AG04449 (cell line): ENCODE measurements at regions not wholly inside any gene's neighbourhood (a gene's known extent, or its start where the extent isn't known, plus 50 kb on each side); places are given as distances from the start of the nearest gene placed in this dataset.

Experiments used
- CTCF ChIA-PET: fragments of 350-600 bp; formaldehyde crosslinking; extraction: SDS; loops from one replicate; lab custom pipeline; 2021; ENCODE audit warnings: antibody characterized with exemption; lab: Yijun Ruan, JAX
- POLR2A ChIA-PET: fragments of 400-600, 350-600 bp; formaldehyde crosslinking; extraction: SDS; loops from one replicate; lab custom pipeline; 2020; ENCODE audit warnings: antibody characterized with exemption, inconsistent platforms; lab: Yijun Ruan, JAX
- DNase-seq: peaks from one replicate; pipeline ENCODE4 v3.0.0-alpha.2; 2010; ENCODE audit warnings: low read depth, low spot score
- H3K4me3 ChIP-seq: 2 replicates; pipeline ENCODE4 v1.5.1; 2011; ENCODE audit warnings: low read depth, mild to moderate bottlenecking, control low read depth, low read length
- TF ChIP-seq, protein P1 (sequence below): IDR thresholded peaks from one replicate; pipeline ENCODE4 v1.5.1; 2011; ENCODE audit warnings: mild to moderate bottlenecking, moderate library complexity, low read length, control low read depth, inconsistent platforms; ENCODE audit not compliant: insufficient read depth; ENCODE audit errors: missing control alignments

DNA sequence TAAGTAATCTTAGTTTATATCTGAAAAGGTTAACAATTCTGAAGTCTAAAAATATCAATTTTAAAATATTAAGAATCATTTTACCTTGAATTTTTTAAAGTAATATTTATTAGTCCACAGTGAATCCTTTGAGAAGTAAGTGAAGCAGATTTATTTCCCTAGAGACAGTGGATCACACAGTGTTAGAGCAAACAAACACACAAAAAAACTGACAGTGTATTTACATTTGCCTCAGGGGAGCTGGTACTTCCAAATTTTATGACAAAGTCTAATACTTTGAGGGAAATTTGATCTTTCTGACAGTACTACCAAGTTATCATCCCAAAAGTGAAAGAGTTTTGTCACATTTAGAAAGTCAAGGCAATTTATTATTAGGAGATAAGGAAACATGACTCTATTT is 1750.6 kb upstream of the CDH9 start:
- ChIA-PET POLR2A (no interaction called here), CTCF (no interaction called here)
- DNase-seq: no peak
- TF ChIP-seq, protein P1, sequence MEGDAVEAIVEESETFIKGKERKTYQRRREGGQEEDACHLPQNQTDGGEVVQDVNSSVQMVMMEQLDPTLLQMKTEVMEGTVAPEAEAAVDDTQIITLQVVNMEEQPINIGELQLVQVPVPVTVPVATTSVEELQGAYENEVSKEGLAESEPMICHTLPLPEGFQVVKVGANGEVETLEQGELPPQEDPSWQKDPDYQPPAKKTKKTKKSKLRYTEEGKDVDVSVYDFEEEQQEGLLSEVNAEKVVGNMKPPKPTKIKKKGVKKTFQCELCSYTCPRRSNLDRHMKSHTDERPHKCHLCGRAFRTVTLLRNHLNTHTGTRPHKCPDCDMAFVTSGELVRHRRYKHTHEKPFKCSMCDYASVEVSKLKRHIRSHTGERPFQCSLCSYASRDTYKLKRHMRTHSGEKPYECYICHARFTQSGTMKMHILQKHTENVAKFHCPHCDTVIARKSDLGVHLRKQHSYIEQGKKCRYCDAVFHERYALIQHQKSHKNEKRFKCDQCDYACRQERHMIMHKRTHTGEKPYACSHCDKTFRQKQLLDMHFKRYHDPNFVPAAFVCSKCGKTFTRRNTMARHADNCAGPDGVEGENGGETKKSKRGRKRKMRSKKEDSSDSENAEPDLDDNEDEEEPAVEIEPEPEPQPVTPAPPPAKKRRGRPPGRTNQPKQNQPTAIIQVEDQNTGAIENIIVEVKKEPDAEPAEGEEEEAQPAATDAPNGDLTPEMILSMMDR: no peak
- H3K4me3 ChIP-seq: no peak overlapping the region

DNA sequence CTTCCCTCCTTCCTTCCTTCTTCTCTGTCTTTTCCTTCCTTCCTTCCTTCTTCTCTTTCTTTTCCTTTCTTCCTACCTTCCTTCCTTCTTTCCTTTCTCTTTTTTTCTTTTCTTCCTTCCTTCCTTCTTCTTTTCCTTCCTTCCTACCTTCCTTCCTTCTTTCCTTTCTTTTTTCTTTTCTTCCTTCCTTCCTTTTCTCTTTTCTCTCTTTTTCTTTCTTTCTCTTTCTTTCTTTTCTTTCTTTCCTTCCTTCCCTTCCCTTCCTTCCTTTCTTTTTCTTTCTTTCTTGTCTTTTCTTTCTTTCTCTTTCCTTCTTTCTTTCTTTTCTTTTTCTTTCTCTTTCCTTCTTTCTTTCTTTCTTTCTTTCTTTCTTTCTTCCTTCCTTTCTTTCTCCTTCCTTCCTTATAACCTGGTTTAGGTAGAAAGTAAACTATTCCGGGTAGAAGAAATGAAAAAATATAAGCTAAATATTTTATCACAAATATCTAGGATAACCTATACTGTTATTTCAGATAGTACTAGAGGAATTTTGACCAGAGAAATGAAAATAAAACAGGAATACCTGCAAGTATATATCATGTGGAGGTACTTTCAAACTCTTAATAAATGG is 1741.8 kb upstream of the CDH9 start:
- no peak overlapping the region for H3K4me3 ChIP-seq
- POLR2A ChIA-PET: no interaction called here
- DNase-seq: no peak
- CTCF ChIA-PET: no interaction called here
- TF ChIP-seq, protein P1: no peak

DNA sequence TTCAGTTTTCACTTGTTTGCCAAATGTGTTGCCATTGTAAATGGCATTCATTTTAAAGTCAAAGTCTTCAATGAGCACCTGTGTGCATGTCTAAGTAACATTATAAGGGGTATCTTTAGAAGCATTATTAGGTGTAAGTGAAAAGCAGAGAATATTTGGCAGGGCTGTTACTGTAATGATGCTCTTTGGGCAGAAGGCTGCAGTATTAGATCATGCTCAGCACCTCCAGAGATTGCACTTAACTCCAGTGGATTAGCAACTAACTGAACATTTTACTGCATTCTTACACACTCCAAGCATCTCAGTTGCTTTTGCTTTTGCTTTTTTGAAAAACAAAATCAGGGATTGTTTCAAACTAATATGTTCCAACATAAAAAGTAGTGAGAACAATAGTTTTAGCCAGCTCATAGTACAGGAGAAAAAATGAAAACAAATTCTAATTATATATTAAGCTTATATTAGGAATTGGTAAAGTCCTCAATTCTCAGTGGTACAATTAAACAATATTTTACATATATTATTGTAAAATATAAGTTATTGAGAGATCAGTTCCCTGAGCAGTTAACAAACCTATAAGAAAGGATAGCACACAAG is 1740.9 kb upstream of the CDH9 start:
- H3K4me3 ChIP-seq: no peak overlapping the region
- no peak for DNase-seq
- CTCF ChIA-PET: no interaction called here
- POLR2A ChIA-PET: no interaction called here
- TF ChIP-seq, protein P1: no peak

DNA sequence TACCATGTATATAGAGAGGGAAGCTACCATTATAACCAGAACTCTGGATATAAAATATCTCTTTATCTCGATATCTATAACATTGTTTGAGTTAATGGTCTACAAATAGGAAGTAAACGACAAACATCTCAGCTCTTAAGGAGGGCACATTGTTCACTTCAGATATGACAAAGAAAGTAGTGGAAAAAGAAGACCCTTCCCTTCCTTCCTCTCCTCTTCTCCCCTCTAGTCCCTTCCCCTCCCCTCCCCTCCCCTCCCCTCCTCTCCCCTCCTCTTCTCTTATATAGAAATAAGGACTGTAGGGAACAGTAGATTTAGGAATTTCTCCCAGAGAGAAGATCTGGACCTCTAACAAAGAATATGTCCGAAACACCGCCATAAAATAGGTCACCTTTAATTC is 1731.9 kb upstream of the CDH9 start:
- ChIA-PET POLR2A (no interaction called here), CTCF (no interaction called here)
- H3K4me3 ChIP-seq: no peak overlapping the region
- TF ChIP-seq, protein P1: no peak
- DNase-seq: no peak

DNA sequence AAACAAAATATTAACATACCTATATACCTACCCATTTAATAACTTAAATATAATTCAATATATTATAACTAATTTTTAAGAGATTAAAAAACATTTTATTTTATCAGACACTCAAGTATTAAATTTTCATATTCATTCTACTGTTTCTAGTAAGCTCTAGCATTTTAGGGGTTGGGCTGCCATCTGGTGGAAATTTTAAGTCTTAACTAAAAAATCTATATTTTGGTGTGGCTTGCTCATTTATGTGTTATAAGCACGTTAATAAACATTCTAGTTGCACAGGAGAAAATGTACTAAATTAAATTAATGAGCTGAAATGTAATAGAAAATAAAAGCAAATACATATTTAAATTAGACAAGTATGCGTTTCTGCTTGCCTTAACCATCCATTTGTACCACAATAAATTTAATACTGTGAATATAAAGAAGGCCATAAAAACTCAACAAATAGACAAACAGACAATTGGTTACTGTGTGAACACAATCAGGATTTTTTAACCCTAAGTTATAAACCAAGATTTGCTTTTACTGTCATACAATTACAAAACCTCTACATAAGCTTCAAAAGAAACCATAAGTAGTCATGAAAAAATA is 1728.3 kb upstream of the CDH9 start:
- no peak overlapping the region for H3K4me3 ChIP-seq
- ChIA-PET CTCF (no interaction called here), POLR2A (no interaction called here)
- DNase-seq: no peak
- TF ChIP-seq, protein P1: no peak

DNA sequence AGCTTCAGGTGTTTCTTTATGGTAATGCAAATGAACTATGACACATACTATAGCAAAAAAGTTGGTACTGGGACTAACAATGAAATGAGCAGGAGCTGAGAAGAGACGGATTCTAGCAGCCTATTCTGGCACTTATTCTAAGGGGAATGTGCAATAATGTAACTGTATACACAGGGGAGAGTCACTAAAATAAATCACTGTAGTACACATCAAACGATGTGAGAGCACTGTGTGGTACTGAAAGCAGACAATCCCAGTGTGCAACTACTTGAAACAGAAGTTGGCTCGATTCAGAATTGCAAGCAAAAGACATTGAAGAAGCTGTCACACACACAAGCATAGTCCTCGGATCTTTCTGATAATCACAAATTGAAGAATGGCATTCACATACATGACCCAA is 1713.0 kb upstream of the CDH9 start:
- TF ChIP-seq, protein P1: no peak
- H3K4me3 ChIP-seq: no peak overlapping the region
- ChIA-PET POLR2A (no interaction called here), CTCF (no interaction called here)
- DNase-seq: no peak
